IMR-90 (cell line): ENCODE measurements at regions not wholly inside any gene's neighbourhood (a gene's known extent, or its start where the extent isn't known, plus 50 kb on each side); places are given as distances from the start of the nearest gene placed in this dataset.

Experiments
- ATAC-seq: fragments of 200-7000 bp; cut with Tn5 transposase; 2 replicates; pipeline ENCODE4 v1.9.1; 2020; ENCODE audit warnings: low read depth, mild to moderate bottlenecking, moderate library complexity
- BruUV-seq: library from RNA; stranded (reverse); fragments of 400-500 nt; replicated peaks from 2 replicates; lab custom pipeline; 2021; lab: Mats Ljungman, UMichigan
- CTCF ChIA-PET: fragments of 300-600 bp; formaldehyde crosslinking; extraction: SDS; loops from one replicate; lab custom pipeline; 2021; ENCODE audit warnings: antibody characterized with exemption; lab: Yijun Ruan, JAX
- POLR2A ChIA-PET: fragments of 300-600 bp; sonication (Branson Sonifier 250); formaldehyde crosslinking; loops from one replicate; lab custom pipeline; 2022; ENCODE audit warnings: antibody characterized with exemption; ENCODE audit not compliant: unreplicated experiment; lab: Charles Lee
- DNase-seq: peaks from one replicate; pipeline ENCODE4 v3.0.0; 2013
- H2AFZ ChIP-seq: replicated peaks from 2 replicates; pipeline ENCODE3; 2013; ENCODE audit warnings: low read length, mild to moderate bottlenecking; ENCODE audit not compliant: poor library complexity
- H2AK5ac ChIP-seq: 2 replicates; pipeline ENCODE4 v1.6.1; 2013; ENCODE audit warnings: low read depth, low read length, inconsistent platforms
- H2AK9ac ChIP-seq: replicated peaks from 2 replicates; pipeline ENCODE3; 2013; ENCODE audit warnings: mild to moderate bottlenecking, low read depth, low read length, moderate library complexity; ENCODE audit not compliant: poor library complexity
- H2BK120ac ChIP-seq: 2 replicates; pipeline ENCODE4 v1.6.1; 2013; ENCODE audit warnings: low read depth, low read length, inconsistent platforms
- H2BK15ac ChIP-seq: 3 replicates; pipeline ENCODE4 v1.6.1; 2013; ENCODE audit warnings: low read depth, low read length, inconsistent platforms
- H2BK20ac ChIP-seq: 2 replicates; pipeline ENCODE4 v1.6.1; 2013; ENCODE audit warnings: low read depth, mild to moderate bottlenecking, inconsistent platforms, low read length, moderate library complexity
- H2BK5ac ChIP-seq: 2 replicates; pipeline ENCODE4 v1.6.1; 2013; ENCODE audit warnings: mild to moderate bottlenecking, low read depth, low read length, inconsistent platforms; ENCODE audit not compliant: poor library complexity, severe bottlenecking
- H3K14ac ChIP-seq: replicated peaks from 2 replicates; pipeline ENCODE4 v1.6.1; 2013; ENCODE audit warnings: low read depth, low read length, inconsistent platforms
- H3K18ac ChIP-seq: 2 replicates; pipeline ENCODE4 v1.6.1; 2013; ENCODE audit warnings: low read depth, low read length, control low read depth
- H3K23ac ChIP-seq: 2 replicates; pipeline ENCODE4 v1.6.1; 2013; ENCODE audit warnings: low read depth, low read length, inconsistent platforms
- H3K27ac ChIP-seq: 2 replicates; pipeline ENCODE4 v1.5.1; 2013; ENCODE audit warnings: mild to moderate bottlenecking, control low read depth, low read length; ENCODE audit not compliant: insufficient read depth
- H3K27me3 ChIP-seq: 2 replicates; pipeline ENCODE4 v1.6.1; 2013; ENCODE audit warnings: low read length; ENCODE audit not compliant: control insufficient read depth, insufficient read depth
- H3K36me3 ChIP-seq: 2 replicates; pipeline ENCODE4 v1.6.1; 2013; ENCODE audit warnings: low read length, mixed read lengths; ENCODE audit not compliant: control insufficient read depth, insufficient read depth
- H3K4ac ChIP-seq: 2 replicates; pipeline ENCODE4 v1.6.1; 2013; ENCODE audit warnings: low read depth, low read length, inconsistent platforms
- H3K4me1 ChIP-seq: 2 replicates; pipeline ENCODE4 v1.6.1; 2013; ENCODE audit warnings: low read length, mixed read lengths; ENCODE audit not compliant: control insufficient read depth, insufficient read depth
- H3K4me2 ChIP-seq: 2 replicates; pipeline ENCODE4 v1.6.1; 2013; ENCODE audit warnings: low read depth, mild to moderate bottlenecking, control low read depth, low read length, moderate library complexity
- H3K4me3 ChIP-seq: 2 replicates; pipeline ENCODE4 v1.5.1; 2013; ENCODE audit warnings: low read depth, mild to moderate bottlenecking, control low read depth, low read length, moderate library complexity; ENCODE audit not compliant: insufficient read depth
- H3K56ac ChIP-seq: 2 replicates; pipeline ENCODE4 v1.6.1; 2013; ENCODE audit warnings: low read length, inconsistent platforms; ENCODE audit not compliant: insufficient read depth; ENCODE audit errors: extremely low read depth
- H3K79me1 ChIP-seq, 2 experiments: 2 replicates each; pipeline ENCODE4 v1.6.1; 2013; ENCODE audit warnings: low read length in 2 of 2, inconsistent platforms in 1 of 2, low read depth in 1 of 2
- H3K9ac ChIP-seq: 2 replicates; pipeline ENCODE4 v1.6.1; 2013; ENCODE audit warnings: low read depth, low read length, control low read depth
- H3K9me1 ChIP-seq: 2 replicates; pipeline ENCODE4 v1.6.1; 2013; ENCODE audit warnings: low read length, inconsistent platforms; ENCODE audit not compliant: insufficient read depth
- H3K9me3 ChIP-seq: 2 replicates; pipeline ENCODE4 v1.6.1; 2013; ENCODE audit warnings: low read length; ENCODE audit not compliant: control insufficient read depth, insufficient read depth
- H4K20me1 ChIP-seq: 2 replicates; pipeline ENCODE4 v1.6.1; 2013; ENCODE audit warnings: low read length, inconsistent platforms; ENCODE audit not compliant: insufficient read depth
- H4K5ac ChIP-seq: 2 replicates; pipeline ENCODE4 v1.6.1; 2013; ENCODE audit warnings: mild to moderate bottlenecking, low read depth, low read length, control low read depth
- H4K8ac ChIP-seq, 2 experiments: 2 replicates each; pipeline ENCODE4 v1.6.1; 2013; ENCODE audit warnings: low read depth in 2 of 2, low read length in 2 of 2, control low read depth in 1 of 2, inconsistent platforms in 1 of 2
- H4K91ac ChIP-seq: 2 replicates; pipeline ENCODE4 v1.6.1; 2013; ENCODE audit warnings: low read depth, low read length, inconsistent platforms; ENCODE audit not compliant: insufficient read depth
- BHLHE40 ChIP-seq: fragments of 150-350 bp; IDR thresholded peaks from 2 replicates; pipeline ENCODE4 v1.6.1; 2016; ENCODE audit warnings: mild to moderate bottlenecking, low read depth, low read length
- CEBPB ChIP-seq: IDR thresholded peaks from 2 replicates; pipeline ENCODE4 v1.6.1; 2012; ENCODE audit warnings: low read depth, low read length, improper control_type of control experiment
- CHD1 ChIP-seq: IDR thresholded peaks from 2 replicates; pipeline ENCODE4 v1.6.1; 2012; ENCODE audit warnings: low read depth, low read length, improper control_type of control experiment
- CTCF ChIP-seq: conservative IDR thresholded peaks from 2 replicates; pipeline ENCODE4 v1.5.1; 2012; ENCODE audit warnings: mild to moderate bottlenecking, low read depth, low read length, improper control_type of control experiment
- ELK1 ChIP-seq: fragments of 150-350 bp; IDR thresholded peaks from 2 replicates; pipeline ENCODE4 v1.6.1; 2016; ENCODE audit warnings: low read depth, mild to moderate bottlenecking, low read length, moderate library complexity, borderline replicate concordance
- FOS ChIP-seq: fragments of 150-350 bp; IDR thresholded peaks from 2 replicates; pipeline ENCODE4 v1.6.1; 2016; ENCODE audit warnings: low read depth, low read length
- MAFK ChIP-seq: IDR thresholded peaks from 2 replicates; pipeline ENCODE4 v1.6.1; 2012; ENCODE audit warnings: low read depth, low read length, improper control_type of control experiment
- MXI1 ChIP-seq: IDR thresholded peaks from 2 replicates; pipeline ENCODE4 v1.6.1; 2012; ENCODE audit warnings: low read depth, mild to moderate bottlenecking, low read length, moderate library complexity, borderline replicate concordance
- NFE2L2 ChIP-seq: fragments of 150-350 bp; IDR thresholded peaks from 2 replicates; pipeline ENCODE4 v1.6.1; 2016; ENCODE audit warnings: low read depth, mild to moderate bottlenecking, low read length
- RAD21 ChIP-seq: IDR thresholded peaks from 2 replicates; pipeline ENCODE4 v1.6.1; 2012; ENCODE audit warnings: low read length, improper control_type of control experiment
- RFX5 ChIP-seq: IDR thresholded peaks from 2 replicates; pipeline ENCODE4 v1.8.0; 2012; ENCODE audit warnings: low read depth, mild to moderate bottlenecking, low read length, moderate library complexity
- SMC3 ChIP-seq: fragments of 150-350 bp; IDR thresholded peaks from 2 replicates; pipeline ENCODE4 v1.6.1; 2016; ENCODE audit warnings: low read depth, mild to moderate bottlenecking, antibody characterized with exemption, low read length, moderate library complexity
- USF2 ChIP-seq: fragments of 150-350 bp; IDR thresholded peaks from 2 replicates; pipeline ENCODE4 v1.6.1; 2017; ENCODE audit warnings: mild to moderate bottlenecking, antibody characterized with exemption, low read length, low read depth
- WGBS, 2 experiments: methylation state at CpG; one replicate each; pipeline versions ENCODE4 v1.1.5 to v1.1.7; 2013; ENCODE audit warnings: missing lambda C conversion rate in 2 of 2; ENCODE audit not compliant: insufficient read length in 1 of 2; ENCODE audit errors: extremely low coverage in 2 of 2; 5-methylcytosine and 5-hydroxymethylcytosine counted together
- dilution Hi-C: fragments of 300-500 bp; cut with HindIII; formaldehyde crosslinking; loops from one replicate; pipeline ENCODE4 v1.14.3; 2018; ENCODE audit warnings: low sequenced_read_pairs; ENCODE audit not compliant: unreplicated experiment
- in situ Hi-C: fragments of 300-500 bp; cut with MboI; formaldehyde crosslinking; loops from 3 replicates; pipeline ENCODE4 v1.14.3; 2019; ENCODE audit warnings: low sequenced_read_pairs, inconsistent platforms, mixed read lengths
- intact Hi-C: fragments of 100-400 bp; cut with micrococcal nuclease; formaldehyde crosslinking; loops from 2 replicates; pipeline ENCODE4 v1.10.0; 2022

GRCh38 chr5:82959466-82959865 is 117.7 kb downstream of the TMEM167A start:
- no peak overlapping the region for H3K14ac ChIP-seq
- no peak overlapping the region for H3K56ac ChIP-seq
- H3K9ac ChIP-seq: no peak overlapping the region
- H3K79me1 ChIP-seq: no peaks in the 10 kb centered on the region
- H3K9me1 ChIP-seq: no peaks in the 10 kb centered on the region
- BruUV-seq: no TSS peak
- H4K8ac ChIP-seq: no peak overlapping the region
- no peak overlapping the region for H3K4me2 ChIP-seq
- no peak overlapping the region for H2BK5ac ChIP-seq
- in situ Hi-C loops: no loop called here
- no peaks in the 10 kb centered on the region; the same call in 1 of the 2 replicates for H3K27me3 ChIP-seq
- no peak overlapping the region for H2BK20ac ChIP-seq
- H3K4ac ChIP-seq: no peak overlapping the region
- ChIA-PET CTCF (no interaction called here), POLR2A (no interaction called here)
- no peak overlapping the region for H3K18ac ChIP-seq
- no peaks in the 10 kb centered on the region for H3K36me3 ChIP-seq
- H2AFZ ChIP-seq: no peak overlapping the region
- no peak overlapping the region for H2BK15ac ChIP-seq
- no peak overlapping the region for H2BK120ac ChIP-seq
- peaks cover 3% of the 10 kb centered on the region; the same call in 1 of the 2 replicates for H3K9me3 ChIP-seq
- intact Hi-C loops: no loop called here
- H2AK9ac ChIP-seq: no peak overlapping the region
- WGBS, 2 experiments: no CpG with 5 or more reads among the region's 1 CpG
- no peak overlapping the region for H3K27ac ChIP-seq
- dilution Hi-C loops: no loop called here
- no peaks in the 10 kb centered on the region for H4K20me1 ChIP-seq
- no peak overlapping the region for H3K23ac ChIP-seq
- DNase-seq (no peak), ATAC-seq (no peak)
- TF ChIP-seq BHLHE40: no peak
- no peak for TF ChIP-seq FOS
- TF ChIP-seq MXI1: no peak
- TF ChIP-seq RAD21: no peak
- no peak for TF ChIP-seq USF2
- no peak for TF ChIP-seq CHD1
- TF ChIP-seq ELK1: no peak
- TF ChIP-seq CTCF: no peak
- TF ChIP-seq RFX5: no peak
- TF ChIP-seq SMC3: no peak
- TF ChIP-seq CEBPB: no peak
- no peak for TF ChIP-seq NFE2L2
- TF ChIP-seq MAFK: no peak
- no peak overlapping the region for H3K4me3 ChIP-seq
- H3K4me1 ChIP-seq: no peaks in the 10 kb centered on the region
- H2AK5ac ChIP-seq: no peak overlapping the region
- H4K5ac ChIP-seq: no peak overlapping the region
- H4K91ac ChIP-seq: no peak overlapping the region
